ENCODE measurements at regions not wholly inside any gene's neighbourhood (a gene's known extent, or its start where the extent isn't known, plus 50 kb on each side); places are given as distances from the start of the nearest gene placed in this dataset.

- no peak for TF ChIP-seq CTCF (IDR thresholded peaks at IDR 0.05)
- Histone ChIP-seq H3K36me3 (no peaks in the 10 kb centered on the region), H3K27me3 (no peaks in the 10 kb centered on the region), H3K27ac (no peak overlapping the region), H3K9me3 (no peaks in the 10 kb centered on the region), H3K4me3 (no peak overlapping the region), H3K4me1 (no peaks in the 10 kb centered on the region)
- intact Hi-C loops (cut with DNase I; ENCODE audit: low total_unique reads), result no loop called here
- no peak for DNase-seq
These were observed 385.4 kb downstream of the MFSD1 start for GRCh38 chr3:159187232-159187631.

- no peak for DNase-seq
- no peak for TF ChIP-seq CTCF (IDR thresholded peaks at IDR 0.05)
- Histone ChIP-seq H3K27me3 (no peaks in the 10 kb centered on the region), H3K36me3 (no peaks in the 10 kb centered on the region), H3K9me3 (no peaks in the 10 kb centered on the region), H3K27ac (no peak overlapping the region), H3K4me1 (no peaks in the 10 kb centered on the region), H3K4me3 (no peak overlapping the region)
- intact Hi-C loops (cut with DNase I; ENCODE audit: low total_unique reads), result no loop called here
These were observed 385.9 kb downstream of the MFSD1 start for GRCh38 chr3:159187706-159188105.

GRCh38 chr3:159189994-159190669 is 388.3 kb downstream of the MFSD1 start:
- intact Hi-C loops (cut with DNase I; ENCODE audit: low total_unique reads), result no loop called here
- no peak for TF ChIP-seq CTCF (IDR thresholded peaks at IDR 0.05)

GRCh38 chr3:159191447-159191846 is 389.6 kb downstream of the MFSD1 start:
- no peak overlapping the region for H3K27ac ChIP-seq
- H3K27me3 ChIP-seq, result no peaks in the 10 kb centered on the region
- DNase-seq, result no peak
- no peak for TF ChIP-seq CTCF (IDR thresholded peaks at IDR 0.05)
- intact Hi-C loops (cut with DNase I; ENCODE audit: low total_unique reads), result no loop called here
- H3K4me3 ChIP-seq, result no peak overlapping the region
- no peaks in the 10 kb centered on the region for H3K36me3 ChIP-seq
- no peaks in the 10 kb centered on the region for H3K4me1 ChIP-seq
- H3K9me3 ChIP-seq, result no peaks in the 10 kb centered on the region

More at GRCh38 chr3:159189994-159190669, 388.3 kb downstream of the MFSD1 start:
- Histone ChIP-seq H3K4me3 (no peak overlapping the region), H3K27me3 (no peaks in the 10 kb centered on the region), H3K4me1 (no peaks in the 10 kb centered on the region), H3K9me3 (no peaks in the 10 kb centered on the region), H3K27ac (no peak overlapping the region), H3K36me3 (no peaks in the 10 kb centered on the region)
- DNase-seq, result no peak

- no peak for DNase-seq
- intact Hi-C loops (cut with DNase I; ENCODE audit: low total_unique reads), result no loop called here
- no peaks in the 10 kb centered on the region for H3K27me3 ChIP-seq
- no peaks in the 10 kb centered on the region for H3K36me3 ChIP-seq
- no peaks in the 10 kb centered on the region for H3K4me1 ChIP-seq
- no peak overlapping the region for H3K27ac ChIP-seq
- no peak for TF ChIP-seq CTCF (IDR thresholded peaks at IDR 0.05)
- H3K9me3 ChIP-seq, result no peaks in the 10 kb centered on the region
- no peak overlapping the region for H3K4me3 ChIP-seq
These were observed 394.5 kb downstream of the MFSD1 start for GRCh38 chr3:159196359-159196758.

- Histone ChIP-seq H3K4me1 (no peaks in the 10 kb centered on the region), H3K27ac (no peak overlapping the region), H3K27me3 (no peaks in the 10 kb centered on the region), H3K4me3 (no peak overlapping the region), H3K9me3 (no peaks in the 10 kb centered on the region), H3K36me3 (no peaks in the 10 kb centered on the region)
- intact Hi-C loops (cut with DNase I; ENCODE audit: low total_unique reads), result no loop called here
- TF ChIP-seq CTCF (IDR thresholded peaks at IDR 0.05), result no peak
- no peak for DNase-seq
These were observed 398.3 kb downstream of the MFSD1 start for GRCh38 chr3:159200176-159200575.
